Transverse colon (tissue), 3 donors: ENCODE measurements at regions not wholly inside any gene's neighbourhood (a gene's known extent, or its start where the extent isn't known, plus 50 kb on each side); places are given as distances from the start of the nearest gene placed in this dataset.

Experiments used
- EP300 ChIP-seq: sonication (generic); formaldehyde crosslinking; IDR thresholded peaks from one replicate; pipeline ENCODE4 v1.6.1; 2017; ENCODE audit warnings: antibody characterized with exemption, low read depth
- POLR2A ChIP-seq: fragments of 450-650 bp; IDR thresholded peaks from one replicate; pipeline ENCODE4 v1.6.1; 2016; ENCODE audit warnings: antibody characterized with exemption, mild to moderate bottlenecking, moderate library complexity
- TF ChIP-seq, protein P1 (sequence below), 5 experiments: fragments of 200-600 bp in 3 of 5; fragments of 450-650 bp in 2 of 5; sonication (generic) in 3 of 5; IDR thresholded peaks; 1 replicate in 2 of 5; 2 replicates in 3 of 5; pipeline ENCODE4 v1.5.1; 2016 to 2017; ENCODE audit warnings: antibody characterized with exemption in 5 of 5, inconsistent platforms in 3 of 5, mild to moderate bottlenecking in 2 of 5, moderate library complexity in 1 of 5

DNA sequence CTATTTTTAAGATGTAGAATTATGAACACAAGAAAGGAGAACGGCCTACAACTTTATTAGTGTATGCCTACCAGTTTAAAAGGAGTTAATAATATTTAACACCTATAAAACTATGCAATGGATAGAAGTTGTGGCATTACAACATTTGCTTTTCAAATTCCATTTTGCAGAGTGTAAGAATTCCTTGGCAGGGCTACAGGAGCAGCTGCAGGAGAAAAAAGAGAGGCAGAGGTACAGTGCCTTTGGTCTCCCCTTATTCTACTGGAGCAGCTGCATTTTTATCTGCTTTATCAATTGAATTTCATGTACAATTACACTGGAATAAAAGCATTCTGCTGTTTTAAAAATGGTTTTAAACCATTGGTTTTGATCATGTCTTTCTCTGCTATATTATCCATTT, 145.7 kb upstream of the KCNH8 start:
- no peak for TF ChIP-seq POLR2A
- TF ChIP-seq, protein P1, sequence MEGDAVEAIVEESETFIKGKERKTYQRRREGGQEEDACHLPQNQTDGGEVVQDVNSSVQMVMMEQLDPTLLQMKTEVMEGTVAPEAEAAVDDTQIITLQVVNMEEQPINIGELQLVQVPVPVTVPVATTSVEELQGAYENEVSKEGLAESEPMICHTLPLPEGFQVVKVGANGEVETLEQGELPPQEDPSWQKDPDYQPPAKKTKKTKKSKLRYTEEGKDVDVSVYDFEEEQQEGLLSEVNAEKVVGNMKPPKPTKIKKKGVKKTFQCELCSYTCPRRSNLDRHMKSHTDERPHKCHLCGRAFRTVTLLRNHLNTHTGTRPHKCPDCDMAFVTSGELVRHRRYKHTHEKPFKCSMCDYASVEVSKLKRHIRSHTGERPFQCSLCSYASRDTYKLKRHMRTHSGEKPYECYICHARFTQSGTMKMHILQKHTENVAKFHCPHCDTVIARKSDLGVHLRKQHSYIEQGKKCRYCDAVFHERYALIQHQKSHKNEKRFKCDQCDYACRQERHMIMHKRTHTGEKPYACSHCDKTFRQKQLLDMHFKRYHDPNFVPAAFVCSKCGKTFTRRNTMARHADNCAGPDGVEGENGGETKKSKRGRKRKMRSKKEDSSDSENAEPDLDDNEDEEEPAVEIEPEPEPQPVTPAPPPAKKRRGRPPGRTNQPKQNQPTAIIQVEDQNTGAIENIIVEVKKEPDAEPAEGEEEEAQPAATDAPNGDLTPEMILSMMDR (IDR thresholded peaks at IDR 0.05) = no peak
- no peak for TF ChIP-seq EP300
